Brain microvascular endothelial cell (primary cell): ENCODE measurements at regions not wholly inside any gene's neighbourhood (a gene's known extent, or its start where the extent isn't known, plus 50 kb on each side); places are given as distances from the start of the nearest gene placed in this dataset.

Experiments
- DNase-seq: peaks from one replicate; pipeline ENCODE4 v3.0.0-alpha.2; 2020
- H3K27ac ChIP-seq: fragments of 250-450 bp; sonication (Bioruptor Pico); 2 replicates; pipeline ENCODE4 v1.5.1; 2020; ENCODE audit warnings: mild to moderate bottlenecking, moderate library complexity
- H3K27me3 ChIP-seq: fragments of 250-450 bp; sonication (Bioruptor Pico); replicated peaks from 2 replicates; pipeline ENCODE4 v1.5.1; 2020; ENCODE audit warnings: mild to moderate bottlenecking
- H3K36me3 ChIP-seq: fragments of 250-450 bp; sonication (Bioruptor Pico); replicated peaks from 2 replicates; pipeline ENCODE4 v1.5.1; 2020; ENCODE audit warnings: mild to moderate bottlenecking
- H3K4me3 ChIP-seq: 2 replicates; pipeline ENCODE4 v1.5.1; 2011; ENCODE audit warnings: low read depth, mild to moderate bottlenecking, control low read depth, low read length, moderate library complexity
- in situ Hi-C: cut with HindIII; loops from 2 replicates; pipeline ENCODE4 v1.10.0; 2017; ENCODE audit warnings: low sequenced_read_pairs, low pct_ligation_motif_present
- TF ChIP-seq, protein P1 (sequence below): IDR thresholded peaks from 2 replicates; pipeline ENCODE4 v1.5.1; 2011; ENCODE audit warnings: low read depth, mild to moderate bottlenecking, moderate library complexity, low read length, control low read depth, inconsistent platforms; ENCODE audit errors: missing control alignments

- TF ChIP-seq, protein P1, sequence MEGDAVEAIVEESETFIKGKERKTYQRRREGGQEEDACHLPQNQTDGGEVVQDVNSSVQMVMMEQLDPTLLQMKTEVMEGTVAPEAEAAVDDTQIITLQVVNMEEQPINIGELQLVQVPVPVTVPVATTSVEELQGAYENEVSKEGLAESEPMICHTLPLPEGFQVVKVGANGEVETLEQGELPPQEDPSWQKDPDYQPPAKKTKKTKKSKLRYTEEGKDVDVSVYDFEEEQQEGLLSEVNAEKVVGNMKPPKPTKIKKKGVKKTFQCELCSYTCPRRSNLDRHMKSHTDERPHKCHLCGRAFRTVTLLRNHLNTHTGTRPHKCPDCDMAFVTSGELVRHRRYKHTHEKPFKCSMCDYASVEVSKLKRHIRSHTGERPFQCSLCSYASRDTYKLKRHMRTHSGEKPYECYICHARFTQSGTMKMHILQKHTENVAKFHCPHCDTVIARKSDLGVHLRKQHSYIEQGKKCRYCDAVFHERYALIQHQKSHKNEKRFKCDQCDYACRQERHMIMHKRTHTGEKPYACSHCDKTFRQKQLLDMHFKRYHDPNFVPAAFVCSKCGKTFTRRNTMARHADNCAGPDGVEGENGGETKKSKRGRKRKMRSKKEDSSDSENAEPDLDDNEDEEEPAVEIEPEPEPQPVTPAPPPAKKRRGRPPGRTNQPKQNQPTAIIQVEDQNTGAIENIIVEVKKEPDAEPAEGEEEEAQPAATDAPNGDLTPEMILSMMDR: no peak
- H3K27ac ChIP-seq: no peak overlapping the region
- in situ Hi-C loops: no loop called here
- no peak for DNase-seq
- no peak overlapping the region for H3K4me3 ChIP-seq
- no peaks in the 10 kb centered on the region for H3K27me3 ChIP-seq
- H3K36me3 ChIP-seq: no peaks in the 10 kb centered on the region
Measured at GRCh38 chr1:195251900-195252299, 1356.3 kb downstream of the KCNT2 start.

- TF ChIP-seq, protein P1: no peak
- in situ Hi-C loops: no loop called here
Measured at GRCh38 chr1:195243492-195243891, 1364.7 kb downstream of the KCNT2 start.

DNA sequence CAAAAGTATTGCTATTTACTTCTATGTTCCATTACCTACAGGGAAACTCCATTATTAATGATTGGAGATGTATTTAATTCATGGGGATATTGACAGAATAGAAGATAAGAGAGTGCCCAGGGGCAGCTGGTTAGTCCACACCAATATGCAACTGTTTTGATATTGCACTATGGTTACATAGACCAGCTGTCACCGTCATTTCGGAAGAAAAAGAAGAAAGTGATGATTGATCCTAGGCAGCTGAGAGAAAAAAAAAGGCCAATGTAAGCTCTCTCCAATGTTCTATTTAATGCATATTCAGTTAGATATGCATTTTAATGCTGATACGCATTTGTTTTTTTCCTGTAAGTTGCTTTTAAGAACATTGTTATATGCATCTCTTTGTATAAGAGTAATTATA, 1367.2 kb downstream of the KCNT2 start:
- TF ChIP-seq, protein P1: no peak
- H3K27me3 ChIP-seq: no peaks in the 10 kb centered on the region
- no peak overlapping the region for H3K27ac ChIP-seq
- in situ Hi-C loops: no loop called here
- no peak for DNase-seq
- no peaks in the 10 kb centered on the region for H3K36me3 ChIP-seq
- no peak overlapping the region for H3K4me3 ChIP-seq

More at GRCh38 chr1:195243492-195243891, 1364.7 kb downstream of the KCNT2 start:
- no peaks in the 10 kb centered on the region for H3K36me3 ChIP-seq
- no peak overlapping the region for H3K27ac ChIP-seq
- no peaks in the 10 kb centered on the region for H3K27me3 ChIP-seq
- no peak for DNase-seq
- no peak overlapping the region for H3K4me3 ChIP-seq

GRCh38 chr1:195238313-195238712, 1369.9 kb downstream of the KCNT2 start:
- in situ Hi-C loops: no loop called here
- DNase-seq: no peak

DNA sequence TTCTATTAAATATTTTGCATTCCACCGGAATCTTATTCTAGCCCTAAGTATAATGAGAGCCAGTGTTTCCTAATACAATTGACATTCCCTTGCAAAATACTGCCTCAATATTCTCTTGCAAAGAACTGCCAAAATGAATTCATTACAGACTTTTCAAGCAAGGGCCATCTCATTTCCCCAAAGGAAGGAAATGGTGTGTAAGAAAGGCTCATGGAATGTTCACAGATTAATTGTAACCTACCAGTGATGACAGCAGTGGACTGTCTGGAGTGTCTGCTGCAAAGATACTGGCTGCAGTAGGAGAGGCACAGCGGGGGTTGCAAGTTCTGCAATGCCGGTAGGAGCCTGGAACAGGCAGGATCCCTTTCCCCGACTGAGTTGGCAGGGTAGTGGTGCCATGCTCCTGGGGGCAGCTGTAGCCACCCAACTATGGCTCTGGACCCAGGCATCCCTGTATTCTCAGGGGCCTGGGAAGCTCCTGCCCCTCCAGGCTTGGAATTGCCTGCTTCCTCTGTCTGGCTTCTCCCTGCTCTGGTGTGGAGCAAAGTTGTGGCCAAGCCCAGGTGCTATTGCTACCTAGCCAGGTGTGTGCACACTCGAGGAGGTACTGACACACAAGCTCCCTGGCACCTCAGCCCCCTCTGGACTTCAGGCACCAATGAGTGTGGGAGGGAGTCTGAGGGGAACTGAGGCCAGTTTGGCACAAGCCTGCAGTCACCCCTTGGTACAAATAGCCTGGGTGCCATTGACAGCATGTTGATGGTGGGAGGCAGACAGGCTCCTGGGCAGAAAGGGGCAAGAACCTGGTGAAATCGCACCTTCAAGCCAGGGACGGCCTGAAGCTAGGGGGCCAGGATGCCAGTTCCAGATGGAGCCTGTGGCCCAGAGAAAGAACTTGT, 1371.0 kb downstream of the KCNT2 start:
- in situ Hi-C loops: no loop called here
- H3K4me3 ChIP-seq: no peak overlapping the region
- no peak overlapping the region for H3K27ac ChIP-seq
- no peaks in the 10 kb centered on the region for H3K36me3 ChIP-seq
- no peak for DNase-seq
- H3K27me3 ChIP-seq: no peaks in the 10 kb centered on the region
- TF ChIP-seq, protein P1: no peak

More at GRCh38 chr1:195238313-195238712, 1369.9 kb downstream of the KCNT2 start:
- Histone ChIP-seq H3K27ac (no peak overlapping the region), H3K4me3 (no peak overlapping the region), H3K27me3 (no peaks in the 10 kb centered on the region), H3K36me3 (no peaks in the 10 kb centered on the region)
- TF ChIP-seq, protein P1: no peak
